ENCODE measurements at regions not wholly inside any gene's neighbourhood (a gene's known extent, or its start where the extent isn't known, plus 50 kb on each side); places are given as distances from the start of the nearest gene placed in this dataset.

GRCh38 chr6:102488729-102489128, 1095.2 kb downstream of the GRIK2 start:
- no peak for DNase-seq (ENCODE audit: low spot score)

GRCh38 chr6:102485480-102485879, 1092.0 kb downstream of the GRIK2 start:
- no peak for DNase-seq (ENCODE audit: low spot score)

GRCh38 chr6:102474041-102474807, 1080.7 kb downstream of the GRIK2 start:
- DNase-seq (ENCODE audit: low spot score): no peak

- DNase-seq (ENCODE audit: low spot score): no peak
Measured at GRCh38 chr6:102458990-102459389, 1065.5 kb downstream of the GRIK2 start.

- DNase-seq (ENCODE audit: low spot score): no peak
Measured at GRCh38 chr6:102438171-102438570, 1044.7 kb downstream of the GRIK2 start.

GRCh38 chr6:102417368-102417998, 1024.0 kb downstream of the GRIK2 start:
- no peak for DNase-seq (ENCODE audit: low spot score)

- no peak for DNase-seq (ENCODE audit: low spot score)
Measured at GRCh38 chr6:102415891-102416290, 1022.4 kb downstream of the GRIK2 start.

GRCh38 chr6:102411796-102412195, 1018.3 kb downstream of the GRIK2 start:
- DNase-seq (ENCODE audit: low spot score): no peak

GRCh38 chr6:102407886-102408741, 1014.6 kb downstream of the GRIK2 start:
- no peak for DNase-seq (ENCODE audit: low spot score)

GRCh38 chr6:102405860-102406259, 1012.4 kb downstream of the GRIK2 start:
- DNase-seq (ENCODE audit: low spot score): no peak

- no peak for DNase-seq (ENCODE audit: low spot score)
Measured at GRCh38 chr6:102402635-102403329, 1009.3 kb downstream of the GRIK2 start.

- DNase-seq (ENCODE audit: low spot score): no peak
Measured at GRCh38 chr6:102398788-102399390, 1005.4 kb downstream of the GRIK2 start.

GRCh38 chr6:102390541-102390940, 997.0 kb downstream of the GRIK2 start:
- DNase-seq (ENCODE audit: low spot score): no peak

GRCh38 chr6:102389994-102390393, 996.5 kb downstream of the GRIK2 start:
- no peak for DNase-seq (ENCODE audit: low spot score)

- DNase-seq (ENCODE audit: low spot score): no peak
Measured at GRCh38 chr6:102387326-102388033, 994.0 kb downstream of the GRIK2 start.

- no peak for DNase-seq (ENCODE audit: low spot score)
Measured at GRCh38 chr6:102381203-102381602, 987.7 kb downstream of the GRIK2 start.

GRCh38 chr6:102356170-102356569, 962.7 kb downstream of the GRIK2 start:
- DNase-seq (ENCODE audit: low spot score): peak; percentile 67

- DNase-seq (ENCODE audit: low spot score): no peak
Measured at GRCh38 chr6:102355578-102355977, 962.1 kb downstream of the GRIK2 start.

- DNase-seq (ENCODE audit: low spot score): no peak
Measured at GRCh38 chr6:102352552-102352951, 959.0 kb downstream of the GRIK2 start.

- DNase-seq (ENCODE audit: low spot score): no peak
Measured at GRCh38 chr6:102344769-102345168, 951.3 kb downstream of the GRIK2 start.
